GM21528 (cell line): ENCODE measurements at regions not wholly inside any gene's neighbourhood (a gene's known extent, or its start where the extent isn't known, plus 50 kb on each side); places are given as distances from the start of the nearest gene placed in this dataset.
"Not testable (repeated sequence)": the region's sequence is repeated elsewhere in the genome, so short reads cannot be mapped to it uniquely, and the experiment has no call there.

Experiments used
- ATAC-seq: cut with Tn5 transposase; IDR thresholded peaks from one replicate; pipeline ENCODE4 v1.9.1; 2021; ENCODE audit warnings: mild to moderate bottlenecking, moderate library complexity; ENCODE audit not compliant: unreplicated experiment, low FRiP score

DNA sequence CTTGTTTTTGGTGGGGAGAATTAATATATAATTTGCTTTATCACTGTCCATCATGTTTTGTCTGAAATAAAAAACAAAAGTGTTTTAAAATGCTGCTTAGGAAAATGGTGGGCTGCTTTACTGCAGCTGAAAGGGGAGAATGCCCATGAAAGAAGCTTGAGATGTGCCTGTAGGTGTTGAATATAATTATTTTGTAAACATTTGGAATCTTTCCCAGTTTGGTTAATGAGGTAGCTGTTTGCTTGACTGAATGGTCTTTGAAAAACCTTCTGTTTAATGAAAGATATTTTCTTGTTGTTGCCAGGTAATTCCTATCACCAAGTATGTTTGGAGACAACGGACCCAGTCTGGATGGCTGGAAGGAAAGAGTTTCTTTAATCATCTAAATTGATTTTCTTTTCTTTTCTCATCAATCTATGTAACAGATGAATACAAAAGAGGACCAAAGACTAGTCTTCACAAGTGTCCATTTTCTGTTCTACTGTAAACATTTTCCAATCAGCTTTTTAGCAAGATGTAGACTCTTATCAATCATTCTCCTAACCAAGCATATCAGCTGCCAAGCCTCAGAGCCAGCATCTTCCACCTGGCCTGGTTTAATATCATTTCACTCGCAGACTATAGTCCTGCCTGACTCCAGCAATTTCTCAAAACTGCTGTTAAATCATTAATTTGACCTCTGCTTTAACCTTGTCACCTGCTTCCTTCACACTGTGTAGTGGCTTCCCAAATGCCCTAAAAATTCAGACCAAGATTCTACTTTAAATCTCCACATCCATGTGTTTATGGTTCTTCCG lies 441.2 kb upstream of the CHD1 start:
- ATAC-seq = no peak

DNA sequence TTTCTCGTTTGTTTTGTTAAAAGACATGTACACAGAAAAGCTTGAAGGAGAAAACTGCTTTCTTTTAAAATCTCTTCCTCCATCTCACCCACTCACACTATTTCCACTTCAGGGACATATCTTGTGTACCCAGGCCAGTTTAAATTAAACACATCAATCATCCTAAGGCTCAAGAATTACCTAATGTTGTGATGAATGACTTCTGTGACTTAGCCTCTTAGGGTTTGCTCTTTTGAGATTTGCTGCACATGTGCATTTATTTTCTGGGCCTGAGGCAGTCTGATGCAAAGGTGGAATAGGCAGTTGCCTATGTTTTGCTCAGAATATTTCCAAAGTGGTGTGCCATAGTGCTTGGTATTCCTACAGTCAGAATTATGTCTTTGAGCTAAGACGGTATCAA lies 439.9 kb upstream of the CHD1 start:
- no peak for ATAC-seq

DNA sequence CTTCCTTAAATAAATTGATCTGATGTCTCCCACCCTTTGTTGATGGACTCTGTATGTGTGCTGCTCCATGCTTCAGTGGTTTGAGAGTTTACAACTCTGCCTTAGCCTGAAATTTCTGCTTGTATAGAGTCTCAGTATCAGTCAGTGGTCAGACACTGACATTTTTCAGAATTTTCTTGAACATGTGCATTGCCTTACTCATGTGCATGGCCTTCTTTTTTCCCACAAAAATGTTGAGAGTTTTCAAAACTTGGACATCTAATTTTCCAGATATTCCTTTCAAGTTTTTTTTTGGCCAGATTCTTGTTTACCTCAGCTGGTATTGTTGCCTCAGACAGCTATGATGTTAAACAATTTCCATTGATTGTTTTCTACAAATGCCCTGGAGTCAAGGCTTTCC lies 427.1 kb upstream of the CHD1 start:
- ATAC-seq = no peak

DNA sequence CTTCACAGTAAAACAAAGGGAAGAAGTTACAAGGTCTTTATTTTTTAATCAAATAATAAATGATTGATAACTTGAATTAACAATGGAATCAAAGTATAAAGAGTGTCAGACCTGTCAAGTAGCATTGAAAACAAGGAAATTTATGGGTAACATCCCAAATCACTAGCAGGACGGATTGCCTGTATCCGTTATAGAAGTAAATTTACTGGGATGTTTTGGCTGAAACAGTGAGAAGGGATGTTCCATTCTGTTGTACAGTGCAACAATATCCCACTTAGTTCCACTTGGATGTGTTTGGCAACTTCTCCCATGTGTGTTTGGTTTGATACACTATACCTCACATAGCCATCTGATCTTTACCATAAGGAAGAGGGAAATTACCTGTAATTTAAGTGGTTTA lies 421.0 kb upstream of the CHD1 start:
- ATAC-seq = no peak

DNA sequence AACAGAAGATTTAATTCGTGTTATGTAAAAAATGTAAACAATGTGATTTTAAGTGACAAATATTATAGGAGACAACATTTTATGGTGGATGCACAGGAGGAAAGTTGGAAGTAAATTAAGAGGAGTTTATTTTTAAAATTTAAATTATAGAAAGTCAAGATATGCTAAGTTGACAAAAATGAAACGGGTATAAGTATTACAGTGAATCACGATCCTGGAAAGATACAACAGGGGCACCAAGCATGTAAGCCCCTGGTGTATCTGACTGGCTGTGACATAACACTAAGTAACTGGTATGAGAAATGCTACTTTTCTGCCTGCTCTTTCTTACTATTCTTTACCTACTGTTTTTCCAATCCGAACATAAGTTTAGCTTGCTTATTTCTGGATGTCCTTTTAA lies 419.8 kb upstream of the CHD1 start:
- no peak for ATAC-seq

DNA sequence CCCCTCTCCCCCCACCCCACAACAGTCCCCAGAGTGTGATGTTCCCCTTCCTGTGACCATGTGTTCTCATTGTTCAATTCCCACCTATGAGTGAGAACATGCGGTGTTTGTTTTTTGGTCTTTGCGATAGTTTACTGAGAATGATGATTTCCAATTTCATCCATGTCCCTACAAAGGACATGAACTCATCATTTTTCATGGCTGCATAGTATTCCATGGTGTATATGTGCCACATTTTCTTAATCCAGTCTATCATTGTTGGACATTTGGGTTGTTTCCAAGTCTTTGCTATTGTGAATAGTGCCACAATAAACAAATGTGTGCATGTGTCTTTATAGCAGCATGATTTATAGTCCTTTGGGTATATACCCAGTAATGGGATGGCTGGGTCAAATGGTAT lies 411.0 kb upstream of the CHD1 start:
- not testable (repeated sequence) for ATAC-seq

DNA sequence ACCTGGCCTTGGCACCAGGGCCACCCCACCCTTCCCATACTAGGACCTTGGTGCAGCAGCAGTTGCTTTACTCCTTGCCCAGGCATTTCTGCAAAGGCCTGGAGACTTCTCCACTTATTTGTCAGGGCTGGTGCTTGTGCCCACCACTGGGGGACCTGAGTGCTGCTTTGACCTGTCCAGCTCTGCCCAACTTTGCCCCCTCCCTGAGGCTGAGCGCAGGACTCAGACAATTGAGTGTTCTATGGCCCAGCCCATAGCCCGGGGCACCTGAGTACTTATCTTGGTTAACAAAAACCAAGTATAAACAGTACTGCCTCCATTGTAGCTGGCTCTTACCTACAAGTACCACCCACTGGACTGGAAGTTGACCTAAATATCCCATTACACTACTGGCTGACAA lies 406.1 kb upstream of the CHD1 start:
- no peak for ATAC-seq

DNA sequence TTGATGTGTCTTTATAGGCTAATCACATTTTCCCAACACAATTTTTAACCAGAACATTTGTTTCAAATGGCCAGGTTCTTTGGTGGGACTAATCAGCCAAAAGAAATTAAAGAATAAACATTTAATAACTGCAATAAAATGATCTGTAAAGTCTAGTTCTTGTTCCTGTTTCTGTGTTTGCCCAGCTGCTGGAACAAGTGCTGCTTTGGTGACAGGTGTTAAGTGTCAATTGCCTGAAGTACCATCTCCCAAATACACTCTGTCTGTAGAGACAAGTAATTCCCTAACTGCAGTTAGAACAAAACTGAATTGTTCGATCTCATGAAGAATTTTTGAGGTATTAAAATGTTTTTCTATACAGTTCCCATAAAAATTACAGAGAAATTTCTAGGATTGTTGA lies 402.3 kb upstream of the CHD1 start:
- no peak for ATAC-seq

DNA sequence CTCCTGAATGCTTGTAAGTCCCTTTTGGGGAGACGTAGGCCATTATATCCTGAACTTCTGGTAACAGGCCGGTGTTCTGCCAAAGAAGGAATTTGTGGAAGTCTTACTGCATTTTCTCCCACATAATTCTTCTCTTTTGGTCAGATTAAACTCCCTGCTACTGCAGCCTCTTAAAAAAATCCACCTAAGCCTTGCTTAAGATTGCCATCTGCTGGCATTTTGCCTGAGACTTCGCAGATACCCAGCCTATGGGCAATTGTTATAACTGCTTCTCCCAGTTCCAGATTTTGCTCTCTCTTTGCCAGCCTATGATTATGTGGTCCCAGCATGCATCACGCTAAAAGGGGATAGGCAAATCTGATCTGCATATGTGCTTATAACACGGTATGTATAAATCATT lies 391.6 kb upstream of the CHD1 start:
- ATAC-seq = no peak

DNA sequence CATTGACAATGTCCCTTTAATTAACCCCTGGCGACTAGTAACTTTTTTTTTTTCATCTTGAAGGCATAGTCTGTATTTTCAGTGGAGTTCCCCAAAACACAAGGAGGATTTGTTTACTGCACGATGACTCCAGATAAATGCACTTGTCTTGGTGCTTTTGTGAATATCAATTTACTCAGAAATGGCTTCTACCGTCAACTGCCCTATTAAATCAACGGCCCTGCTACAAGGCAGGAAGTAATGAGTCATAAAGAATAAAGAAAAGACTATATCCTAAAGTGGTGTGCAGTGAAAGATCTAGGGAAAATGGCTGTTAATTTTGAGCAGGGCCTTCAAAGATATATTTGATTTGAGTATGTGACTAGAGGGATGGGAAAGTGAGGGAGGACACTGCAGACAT lies 388.3 kb upstream of the CHD1 start:
- no peak for ATAC-seq

DNA sequence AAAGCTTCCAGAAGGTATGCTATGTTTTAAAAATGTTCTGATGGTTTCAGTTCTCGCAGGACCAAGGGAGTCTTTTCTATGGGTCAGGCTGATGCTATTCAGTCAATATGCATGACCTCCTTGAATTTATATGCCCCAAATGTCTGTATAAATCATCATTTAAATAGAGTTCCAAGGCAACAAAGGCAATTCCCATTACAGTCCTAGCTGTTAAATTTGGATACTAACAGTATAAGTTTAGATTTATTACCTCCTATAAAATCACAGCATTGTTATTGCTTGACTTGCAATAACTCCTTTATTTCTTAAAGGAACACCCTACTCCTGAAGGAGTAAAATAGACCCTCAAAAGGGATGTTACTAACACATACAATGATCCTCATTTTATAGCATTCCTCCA lies 387.7 kb upstream of the CHD1 start:
- no peak for ATAC-seq

DNA sequence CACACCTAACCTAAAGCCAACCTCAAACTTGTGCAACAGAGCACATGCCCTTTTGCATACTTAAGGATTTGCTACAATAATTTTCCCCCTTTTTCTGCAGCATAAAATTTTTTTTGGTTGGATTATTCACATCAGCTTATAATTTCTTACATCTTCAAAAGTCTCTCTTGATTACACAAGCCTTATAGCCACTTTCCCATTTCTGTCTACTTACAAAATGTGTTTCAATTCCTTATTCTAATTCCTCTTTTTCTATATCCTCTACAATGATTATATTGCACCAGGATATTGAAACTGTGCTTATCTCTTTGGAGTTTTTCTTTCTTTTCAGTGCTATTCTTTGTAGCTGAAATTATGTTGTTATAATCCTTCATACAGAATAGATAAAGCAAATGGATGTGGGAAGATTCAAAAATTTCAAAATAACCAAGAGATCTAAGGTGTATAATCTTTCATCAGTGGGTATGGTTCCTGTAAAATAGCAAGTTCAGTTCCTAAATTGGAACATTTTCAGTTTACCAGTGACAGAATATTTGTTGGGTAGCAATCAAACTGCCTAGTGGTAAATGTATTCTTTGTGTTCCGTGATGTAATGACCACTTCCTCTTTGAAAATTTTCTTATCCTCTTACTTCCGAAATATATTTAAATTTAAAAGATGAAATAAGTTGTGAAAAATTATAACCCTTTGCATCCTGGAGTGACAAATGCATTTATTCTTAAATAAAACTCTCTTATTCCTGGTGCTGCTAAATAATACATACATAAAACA lies 386.8 kb upstream of the CHD1 start:
- ATAC-seq = no peak

DNA sequence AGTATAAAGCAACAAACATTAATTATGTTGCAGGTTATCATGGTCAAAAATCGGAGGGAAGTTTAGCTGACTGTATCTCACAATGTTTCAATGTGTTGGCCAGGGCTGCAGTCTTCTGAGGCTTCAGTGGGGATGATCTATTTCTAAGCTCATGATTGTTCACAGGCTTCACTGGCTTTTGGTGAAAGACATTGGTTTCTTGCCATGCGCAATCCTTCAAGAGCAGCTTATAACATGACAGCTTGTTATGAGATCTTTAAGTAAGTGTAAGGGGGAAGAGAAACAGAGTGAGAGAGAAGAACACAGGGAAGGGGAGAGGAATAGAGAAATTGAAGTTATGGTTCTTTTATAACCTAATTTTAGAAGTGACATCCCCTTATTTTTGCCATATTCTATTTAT lies 385.9 kb upstream of the CHD1 start:
- ATAC-seq = no peak

DNA sequence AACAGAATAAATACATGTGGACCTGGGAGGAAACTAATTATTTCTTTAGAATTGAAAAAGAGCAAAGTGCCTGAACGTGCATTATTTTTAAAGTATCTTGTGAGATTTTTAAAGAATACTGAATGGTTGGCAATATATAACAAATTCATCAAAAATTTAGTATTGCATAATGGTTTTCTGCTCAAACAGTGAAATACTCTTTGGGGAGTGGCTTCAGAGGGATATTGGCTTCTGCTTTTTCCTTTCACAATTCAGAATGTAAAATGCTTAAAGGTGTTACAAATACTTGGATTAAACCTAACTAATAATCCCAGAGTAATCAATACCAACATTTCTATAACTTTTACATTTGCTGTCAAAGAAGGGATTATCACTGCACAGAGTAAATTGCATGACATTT lies 379.3 kb upstream of the CHD1 start:
- no peak for ATAC-seq

DNA sequence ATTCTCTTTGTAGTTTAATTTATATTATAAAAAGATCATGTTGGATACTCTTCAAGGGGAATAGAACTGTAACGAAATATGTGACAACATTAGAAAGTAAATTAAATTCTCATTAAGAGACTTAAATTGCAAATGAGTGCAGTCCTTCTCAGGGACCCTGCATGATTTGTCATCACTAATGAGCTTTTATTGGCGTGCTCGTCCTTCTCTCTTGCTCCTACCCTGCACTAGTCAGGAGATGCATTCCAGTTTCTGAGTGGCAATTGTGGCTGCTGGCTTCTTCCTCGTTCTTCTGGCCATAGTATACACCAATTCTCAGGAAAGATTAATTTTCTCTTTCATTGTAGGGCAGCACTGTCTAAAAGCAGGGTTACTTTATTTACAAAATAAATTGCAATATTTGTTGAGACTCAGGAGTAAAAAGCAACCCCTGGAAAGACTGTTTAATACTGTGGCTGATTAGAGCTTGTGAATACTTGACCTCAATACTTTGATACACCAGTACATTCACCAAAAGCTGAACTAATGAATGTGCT lies 376.3 kb upstream of the CHD1 start:
- ATAC-seq = no peak

DNA sequence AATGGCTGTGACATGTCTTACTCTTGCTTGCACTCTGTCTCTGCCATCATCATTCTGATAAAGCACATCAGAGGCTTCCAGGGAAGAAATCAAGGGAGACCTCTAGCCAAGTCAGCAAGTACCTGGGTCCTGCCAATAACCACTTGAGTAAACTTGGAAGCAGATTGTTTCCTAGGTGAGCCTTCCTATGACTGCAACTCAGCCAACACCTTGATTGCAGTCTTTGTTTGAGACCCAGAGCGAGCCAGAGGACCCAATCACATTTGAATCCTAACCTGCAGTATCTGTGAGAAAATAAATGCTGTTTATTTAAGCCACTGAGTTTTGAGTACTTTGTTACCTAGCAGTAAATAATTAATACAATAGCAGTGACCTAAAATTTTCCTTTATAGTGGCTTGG lies 356.8 kb upstream of the CHD1 start:
- no peak for ATAC-seq

DNA sequence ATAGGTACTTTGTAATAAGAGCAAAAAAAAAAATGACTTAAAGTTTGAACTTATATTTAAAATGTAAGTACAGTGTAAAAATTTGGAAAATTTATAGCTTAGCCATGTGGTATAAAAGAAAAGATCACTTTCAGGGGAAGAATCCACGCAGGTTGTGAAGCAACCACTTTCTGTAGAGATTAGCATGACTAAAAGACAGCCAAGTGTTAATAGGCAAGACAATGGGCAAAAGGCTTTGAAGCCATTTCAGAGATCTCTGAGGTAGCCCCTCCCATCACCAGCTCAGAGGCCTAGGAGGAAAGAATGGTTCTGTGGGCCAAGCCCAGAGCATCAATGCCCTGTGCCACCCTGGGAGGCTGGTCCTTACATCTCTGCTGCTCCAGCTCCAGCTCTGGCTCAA lies 346.3 kb upstream of the CHD1 start:
- no peak for ATAC-seq

DNA sequence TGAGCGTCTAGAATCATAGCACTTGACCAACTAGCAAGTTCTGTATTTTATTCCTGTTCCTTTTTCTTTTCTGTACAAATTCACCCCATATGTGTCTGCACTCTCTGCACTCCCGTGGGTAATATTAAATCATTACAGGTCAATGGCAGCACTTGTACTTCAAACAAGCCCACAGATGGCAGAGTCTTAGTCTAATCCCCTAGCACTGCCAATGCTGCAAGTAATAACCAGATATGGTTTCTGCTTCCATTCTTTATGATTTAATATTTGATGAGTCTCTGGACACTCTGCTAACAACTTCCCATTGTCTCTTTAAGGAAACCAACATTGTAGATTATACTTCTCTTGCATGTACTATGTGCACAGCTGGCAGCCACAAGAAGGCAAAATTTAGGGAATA lies 343.8 kb upstream of the CHD1 start:
- ATAC-seq = no peak

DNA sequence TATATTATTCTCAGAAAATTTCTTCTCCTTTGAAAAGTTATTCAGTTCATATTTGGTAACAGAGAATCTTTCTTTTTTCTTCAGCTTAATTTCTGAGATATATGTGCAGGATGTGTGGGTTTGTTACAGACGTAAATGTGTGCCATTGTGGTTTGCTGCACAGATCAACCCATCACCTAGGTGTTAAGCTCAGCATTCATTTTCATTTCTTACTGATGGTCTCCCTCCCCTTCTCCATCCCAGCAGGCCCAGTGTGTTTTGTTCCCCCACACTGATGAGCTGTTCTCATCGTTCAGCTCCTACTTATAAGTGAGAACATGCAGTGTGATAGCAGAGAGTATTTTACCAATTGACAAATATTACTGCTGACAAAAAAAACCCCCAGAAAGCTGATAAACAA lies 330.0 kb upstream of the CHD1 start:
- no peak for ATAC-seq

DNA sequence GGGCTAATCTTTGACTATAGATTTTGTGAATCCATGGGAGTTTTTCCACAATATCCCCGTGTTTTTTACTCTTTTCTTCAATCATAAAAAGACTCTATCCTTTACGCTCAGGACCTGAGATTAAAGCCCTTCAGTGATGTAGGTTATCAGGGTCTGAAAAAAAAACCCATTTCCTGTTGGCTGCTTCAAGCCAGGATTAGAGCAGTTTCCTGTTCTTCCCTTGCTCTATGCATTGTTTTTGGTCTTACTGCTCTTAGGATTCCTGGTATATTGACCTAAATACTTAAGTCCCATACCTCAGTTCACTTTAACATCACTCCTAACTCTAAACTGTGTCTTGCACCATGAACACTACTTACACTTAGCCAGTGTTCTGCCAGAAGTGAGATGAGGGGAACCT lies 319.3 kb upstream of the CHD1 start:
- no peak for ATAC-seq

DNA sequence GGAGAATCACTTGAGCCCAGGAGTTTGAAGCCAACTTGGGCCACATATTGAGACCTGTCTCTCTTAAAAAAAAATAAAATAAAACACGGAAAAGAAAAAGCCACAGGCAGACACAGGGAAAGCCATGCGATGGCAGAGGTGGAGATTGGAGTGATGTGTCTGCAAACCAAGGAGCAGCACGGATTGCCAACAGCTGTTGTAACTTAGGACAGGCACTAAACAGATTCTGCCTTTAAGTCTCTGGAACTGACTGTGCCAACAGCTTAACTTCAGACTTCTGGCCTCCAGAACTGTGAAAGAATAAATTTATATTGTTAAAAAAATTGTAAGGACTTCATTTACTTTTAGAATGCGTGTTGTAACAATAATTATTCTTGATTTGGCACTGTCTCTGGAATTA lies 318.5 kb upstream of the CHD1 start:
- ATAC-seq = no peak

DNA sequence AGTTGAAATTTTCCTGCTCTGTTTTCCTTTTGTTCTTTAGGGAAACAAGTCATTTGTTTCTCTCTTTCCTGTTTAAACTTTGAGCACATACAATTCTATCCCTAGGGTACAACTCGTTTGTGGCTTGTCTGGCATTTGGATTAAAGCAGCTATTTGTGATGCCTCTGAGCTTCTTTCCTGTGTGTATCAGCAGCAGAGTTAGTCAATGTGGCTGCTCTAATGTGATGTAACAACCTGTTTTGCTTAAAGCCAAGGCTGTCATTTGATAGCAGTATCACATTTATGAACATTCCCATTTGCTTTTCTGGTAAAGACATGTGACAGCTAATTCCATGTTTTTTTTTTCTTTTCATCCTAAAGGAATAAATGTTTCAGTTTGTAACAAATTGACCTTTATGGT lies 314.3 kb upstream of the CHD1 start:
- no peak for ATAC-seq
